ENCODE measurements at regions not wholly inside any gene's neighbourhood (a gene's known extent, or its start where the extent isn't known, plus 50 kb on each side); places are given as distances from the start of the nearest gene placed in this dataset.

GRCh38 chr22:27292542-27293299 lies 508.8 kb downstream of the MN1 start:
- DNase-seq (ENCODE audit: low read depth) = no peak

GRCh38 chr22:27293721-27294445 lies 507.7 kb downstream of the MN1 start:
- no peak for DNase-seq (ENCODE audit: low read depth)

- no peak for DNase-seq (ENCODE audit: low read depth)
Measured at GRCh38 chr22:27295040-27295439, 506.5 kb downstream of the MN1 start.

GRCh38 chr22:27295605-27296004 lies 506.0 kb downstream of the MN1 start:
- DNase-seq (ENCODE audit: low read depth) = no peak

- no peak for DNase-seq (ENCODE audit: low read depth)
Measured at GRCh38 chr22:27296091-27296675, 505.4 kb downstream of the MN1 start.

- DNase-seq (ENCODE audit: low read depth) = no peak
Measured at GRCh38 chr22:27297125-27297524, 504.4 kb downstream of the MN1 start.

- no peak for DNase-seq (ENCODE audit: low read depth)
Measured at GRCh38 chr22:27298332-27298731, 503.2 kb downstream of the MN1 start.

- DNase-seq (ENCODE audit: low read depth) = no peak
Measured at GRCh38 chr22:27298742-27299141, 502.8 kb downstream of the MN1 start.

- DNase-seq (ENCODE audit: low read depth) = no peak
Measured at GRCh38 chr22:27299181-27300085, 502.1 kb downstream of the MN1 start.

GRCh38 chr22:27300536-27301285 lies 500.8 kb downstream of the MN1 start:
- DNase-seq (ENCODE audit: low read depth) = no peak

GRCh38 chr22:27302501-27302900 lies 499.1 kb downstream of the MN1 start:
- no peak for DNase-seq (ENCODE audit: low read depth)

- no peak for DNase-seq (ENCODE audit: low read depth)
Measured at GRCh38 chr22:27303718-27304117, 497.8 kb downstream of the MN1 start.

GRCh38 chr22:27306771-27307170 lies 494.8 kb downstream of the MN1 start:
- DNase-seq (ENCODE audit: low read depth) = no peak

GRCh38 chr22:27307545-27308247 lies 493.9 kb downstream of the MN1 start:
- no peak for DNase-seq (ENCODE audit: low read depth)

- no peak for DNase-seq (ENCODE audit: low read depth)
Measured at GRCh38 chr22:27308513-27308912, 493.0 kb downstream of the MN1 start.

GRCh38 chr22:27309697-27310096 lies 491.9 kb downstream of the MN1 start:
- no peak for DNase-seq (ENCODE audit: low read depth)

GRCh38 chr22:27310966-27311697 lies 490.4 kb downstream of the MN1 start:
- DNase-seq (ENCODE audit: low read depth) = no peak

GRCh38 chr22:27311698-27312550 lies 489.6 kb downstream of the MN1 start:
- no peak for DNase-seq (ENCODE audit: low read depth)

GRCh38 chr22:27312565-27312964 lies 489.0 kb downstream of the MN1 start:
- DNase-seq (ENCODE audit: low read depth) = no peak

Data from stimulated activated CD8-positive, alpha-beta memory T cell treated with anti-CD3 and anti-CD28 coated beads, Interleukin-15, amount 100 ng/mL, for 24 hours (primary cell).